ENCODE measurements at regions not wholly inside any gene's neighbourhood (a gene's known extent, or its start where the extent isn't known, plus 50 kb on each side); places are given as distances from the start of the nearest gene placed in this dataset.

DNA sequence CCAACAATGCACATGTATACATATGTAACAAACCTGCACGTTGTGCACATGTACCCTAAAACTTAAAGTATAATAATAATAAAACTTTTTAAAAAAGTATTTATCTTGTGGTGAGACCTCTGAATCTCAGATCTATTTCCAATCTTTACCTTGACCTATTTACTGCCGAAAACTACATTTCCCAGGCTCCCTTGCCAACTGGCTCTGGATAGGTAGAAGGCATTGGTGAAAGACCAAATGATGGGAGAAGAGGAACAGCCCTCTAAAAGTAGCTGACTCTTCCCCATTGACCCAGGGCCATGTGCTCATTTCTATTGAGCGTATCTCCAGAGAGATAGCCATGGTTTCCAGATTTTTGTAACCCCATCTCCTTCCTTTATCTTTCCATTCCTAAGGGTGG, 247.4 kb downstream of the GPAM start:
- H3K4me3 ChIP-seq (ENCODE audit: low read depth, low read length): no peak overlapping the region
- no peak for DNase-seq (ENCODE audit: low read depth)
- TF ChIP-seq CTCF (IDR thresholded peaks at IDR 0.05; ENCODE audit: insufficient read depth, low read depth, low read length, missing control alignments): no peak

DNA sequence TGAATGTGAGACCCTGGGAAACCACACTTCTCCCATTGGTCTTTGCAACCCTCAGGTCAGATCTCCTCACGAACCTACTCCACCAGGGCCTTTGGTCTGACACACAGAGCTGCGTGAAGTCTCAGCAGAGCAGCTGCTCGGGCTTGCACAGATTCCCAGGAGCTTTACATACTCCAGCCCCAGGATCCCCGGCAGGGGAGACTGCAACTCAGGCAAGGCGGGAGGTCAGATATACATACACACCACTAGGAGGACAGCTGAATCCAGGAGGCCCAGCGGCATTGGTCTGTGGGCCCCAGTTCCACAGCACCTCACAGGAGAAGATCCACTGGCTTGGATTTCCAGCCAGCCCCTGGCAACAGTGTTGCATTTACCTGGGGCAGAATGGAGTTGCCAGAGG, 239.2 kb downstream of the GPAM start:
- DNase-seq (ENCODE audit: low read depth): no peak
- TF ChIP-seq CTCF (IDR thresholded peaks at IDR 0.05; ENCODE audit: insufficient read depth, low read depth, low read length, missing control alignments): no peak
- H3K4me3 ChIP-seq (ENCODE audit: low read depth, low read length): no peak overlapping the region

- no peak for DNase-seq (ENCODE audit: low read depth)
Measured at GRCh38 chr10:111953949-111954348, 229.6 kb downstream of the GPAM start.

GRCh38 chr10:111954386-111954785, 229.2 kb downstream of the GPAM start:
- no peak for DNase-seq (ENCODE audit: low read depth)
- no peak overlapping the region for H3K4me3 ChIP-seq (ENCODE audit: low read depth, low read length)
- TF ChIP-seq CTCF (IDR thresholded peaks at IDR 0.05; ENCODE audit: insufficient read depth, low read depth, low read length, missing control alignments): no peak

More at GRCh38 chr10:111953949-111954348, 229.6 kb downstream of the GPAM start:
- TF ChIP-seq CTCF (IDR thresholded peaks at IDR 0.05; ENCODE audit: insufficient read depth, low read depth, low read length, missing control alignments): no peak
- no peak overlapping the region for H3K4me3 ChIP-seq (ENCODE audit: low read depth, low read length)

DNA sequence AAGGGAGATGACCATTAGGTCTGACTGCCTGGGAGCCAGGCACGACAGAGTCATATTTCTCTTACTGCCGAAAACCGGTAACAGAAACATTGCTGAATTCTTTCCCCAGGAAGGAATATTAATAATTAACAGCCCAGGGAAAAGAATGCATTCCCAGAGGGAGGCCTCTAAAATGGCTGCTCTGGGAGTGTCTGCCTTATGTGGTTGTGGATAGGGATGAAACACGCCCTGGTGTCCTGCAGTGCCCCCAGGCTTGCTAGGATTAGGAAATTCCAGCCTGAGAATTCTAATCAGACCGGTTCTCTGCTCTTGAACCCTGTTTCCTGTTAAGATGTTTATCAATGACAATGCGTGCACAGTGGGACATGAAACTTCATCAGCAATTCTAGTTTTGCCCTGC, 226.7 kb downstream of the GPAM start:
- no peak overlapping the region for H3K4me3 ChIP-seq (ENCODE audit: low read depth, low read length)
- TF ChIP-seq CTCF (IDR thresholded peaks at IDR 0.05; ENCODE audit: insufficient read depth, low read depth, low read length, missing control alignments): no peak
- no peak for DNase-seq (ENCODE audit: low read depth)

- no peak for DNase-seq (ENCODE audit: low read depth)
- no peak overlapping the region for H3K4me3 ChIP-seq (ENCODE audit: low read depth, low read length)
- no peak for TF ChIP-seq CTCF (IDR thresholded peaks at IDR 0.05; ENCODE audit: insufficient read depth, low read depth, low read length, missing control alignments)
Measured at GRCh38 chr10:111962951-111963350, 220.6 kb downstream of the GPAM start.

DNA sequence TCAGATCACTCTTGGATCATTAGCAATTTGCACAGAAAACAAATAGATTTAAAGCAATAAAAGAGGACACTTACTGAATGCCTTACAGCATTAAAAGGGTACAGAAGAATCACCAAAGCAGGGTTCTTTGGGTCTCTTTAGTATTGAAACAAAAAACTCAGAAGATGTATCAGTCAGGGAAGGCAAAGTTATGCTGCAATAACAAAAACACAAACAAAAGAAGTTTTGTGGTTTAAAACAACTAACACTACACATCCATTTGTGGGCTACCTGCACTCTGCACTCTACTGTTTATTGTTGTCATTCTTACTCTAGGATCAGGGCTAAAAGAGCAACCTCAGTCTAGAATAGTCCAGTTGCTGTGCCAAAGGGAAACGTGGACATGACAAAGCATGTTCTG, 216.4 kb downstream of the GPAM start:
- TF ChIP-seq CTCF (IDR thresholded peaks at IDR 0.05; ENCODE audit: insufficient read depth, low read depth, low read length, missing control alignments): no peak
- no peak for DNase-seq (ENCODE audit: low read depth)
- no peak overlapping the region for H3K4me3 ChIP-seq (ENCODE audit: low read depth, low read length)

Data from GM12865 (cell line).